HG03565 (cell line): ENCODE measurements at regions not wholly inside any gene's neighbourhood (a gene's known extent, or its start where the extent isn't known, plus 50 kb on each side); places are given as distances from the start of the nearest gene placed in this dataset.

ENCODE experiments used
- ATAC-seq: cut with Tn5 transposase; IDR thresholded peaks from one replicate; pipeline ENCODE4 v1.9.1; 2021; ENCODE audit warnings: mild to moderate bottlenecking, moderate library complexity; ENCODE audit not compliant: unreplicated experiment

DNA sequence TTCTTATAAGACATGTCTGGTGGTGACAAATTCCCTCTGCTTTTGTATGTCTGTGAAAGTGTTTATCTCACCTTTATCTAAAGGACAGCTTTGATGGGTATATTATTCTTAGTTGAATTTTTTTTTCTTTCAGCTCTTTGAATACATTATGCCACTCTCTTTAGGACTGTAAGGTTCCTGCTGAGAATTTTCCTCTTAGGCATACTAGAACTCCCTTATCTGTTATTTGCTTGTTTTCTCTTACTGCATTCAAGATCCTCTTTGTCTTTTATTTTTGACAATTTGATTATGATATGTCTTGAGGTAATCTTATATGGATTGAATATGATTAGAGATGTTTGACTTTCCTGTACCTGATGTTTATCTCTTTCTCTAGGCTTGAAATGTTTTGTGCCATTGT, 1328.4 kb downstream of the PCDH9 start:
- ATAC-seq: no peak

DNA sequence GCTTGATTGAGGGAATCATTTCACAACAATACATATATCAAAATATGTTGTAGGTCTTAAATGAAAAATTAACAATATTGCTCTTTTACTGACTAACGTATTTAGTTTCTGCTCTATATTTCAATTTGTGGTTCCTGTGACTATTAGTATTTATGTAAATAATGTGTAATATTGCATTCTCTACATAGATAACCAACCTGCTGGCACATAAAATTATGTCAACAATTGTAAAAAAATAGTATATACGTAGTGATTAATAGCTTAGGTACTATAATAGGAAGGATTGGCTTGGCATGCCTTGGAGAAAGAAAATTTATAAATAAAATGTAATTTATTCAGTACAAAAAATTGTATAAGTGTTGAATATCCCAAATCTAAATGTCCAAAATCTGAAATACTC, 1336.1 kb downstream of the PCDH9 start:
- ATAC-seq: no peak

DNA sequence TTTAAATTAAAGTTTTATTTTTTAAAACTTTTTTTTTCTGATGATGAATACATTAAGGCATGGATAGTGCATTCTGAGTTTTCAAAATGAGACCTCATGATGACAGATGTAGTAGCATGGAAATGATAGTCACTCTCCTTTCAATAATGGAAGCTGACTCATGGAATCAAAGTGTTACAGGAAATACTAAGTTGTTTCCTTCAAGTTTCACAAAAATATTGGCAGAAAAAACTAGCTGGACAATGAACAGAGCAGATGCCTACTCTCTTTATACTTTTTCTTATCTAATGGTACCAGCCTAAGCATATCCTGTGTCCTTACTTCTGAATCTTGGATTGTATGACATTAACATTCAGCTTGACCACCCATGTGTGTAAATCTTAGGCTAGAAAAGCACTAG, 1337.3 kb downstream of the PCDH9 start:
- no peak for ATAC-seq

GRCh38 chr13:65889368-65889767, 1340.8 kb downstream of the PCDH9 start:
- ATAC-seq: no peak

DNA sequence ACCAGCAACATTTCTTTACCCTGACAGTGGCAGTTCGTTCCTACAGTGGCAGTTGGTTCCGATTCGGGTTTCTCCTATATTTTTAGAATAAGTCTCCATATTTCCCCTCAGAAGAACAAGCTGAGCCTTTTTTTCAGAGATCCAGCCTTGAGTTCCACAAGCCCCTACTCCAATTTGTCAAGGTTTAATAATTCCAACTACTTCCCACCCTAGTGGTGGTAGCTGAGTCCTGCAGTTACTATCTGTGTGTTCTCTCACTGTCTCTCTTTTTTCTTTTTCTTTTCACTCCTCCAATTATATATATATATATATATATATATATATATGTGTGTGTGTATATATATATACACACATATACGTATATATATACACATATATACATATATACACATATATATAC, 1347.3 kb downstream of the PCDH9 start:
- no peak for ATAC-seq

GRCh38 chr13:65881561-65882155, 1348.5 kb downstream of the PCDH9 start:
- ATAC-seq: no peak

GRCh38 chr13:65875031-65875430, 1355.1 kb downstream of the PCDH9 start:
- no peak for ATAC-seq

- no peak for ATAC-seq
Measured at GRCh38 chr13:65872448-65872847, 1357.7 kb downstream of the PCDH9 start.

- no peak for ATAC-seq
Measured at GRCh38 chr13:65868884-65869283, 1361.3 kb downstream of the PCDH9 start.

DNA sequence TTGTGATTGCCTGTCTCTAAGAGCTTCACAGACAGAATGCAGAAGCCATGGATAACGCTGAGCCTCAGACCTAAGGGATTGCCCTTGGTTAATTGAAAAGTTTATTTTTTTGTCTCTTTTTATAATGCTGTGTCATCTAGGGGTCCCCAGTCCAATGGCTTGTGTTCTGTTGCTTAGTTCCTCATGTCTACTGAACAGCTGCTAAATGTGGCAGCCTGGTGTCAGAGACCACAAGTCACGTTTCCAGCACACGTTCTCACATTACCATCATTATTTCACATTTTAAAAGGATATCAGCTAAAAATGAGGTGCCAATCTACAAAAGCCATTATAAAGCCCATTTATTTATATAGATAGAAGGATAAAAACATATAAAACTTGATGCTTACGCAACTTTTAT, 1362.0 kb downstream of the PCDH9 start:
- ATAC-seq: no peak

- ATAC-seq: no peak
Measured at GRCh38 chr13:65866138-65866537, 1364.0 kb downstream of the PCDH9 start.

DNA sequence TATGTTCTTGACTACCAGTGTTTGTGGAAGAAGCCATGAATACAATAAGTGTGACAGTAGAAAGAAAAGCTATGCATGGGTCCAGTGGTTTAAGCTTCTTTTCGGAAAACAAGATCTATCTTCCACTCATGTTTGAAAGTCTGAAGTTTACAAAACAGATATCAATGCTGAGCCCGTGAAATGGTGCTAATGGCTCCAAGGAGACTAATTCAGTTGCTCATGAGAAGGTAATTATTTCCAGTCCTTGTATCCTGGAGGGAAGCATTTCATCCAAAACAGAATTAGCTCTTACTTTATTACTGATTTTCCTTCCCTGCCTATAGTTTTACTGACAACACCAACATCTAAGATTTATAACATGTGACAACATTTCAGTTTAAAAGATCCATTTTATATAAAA, 1364.9 kb downstream of the PCDH9 start:
- no peak for ATAC-seq

- no peak for ATAC-seq
Measured at GRCh38 chr13:65864039-65864438, 1366.1 kb downstream of the PCDH9 start.

DNA sequence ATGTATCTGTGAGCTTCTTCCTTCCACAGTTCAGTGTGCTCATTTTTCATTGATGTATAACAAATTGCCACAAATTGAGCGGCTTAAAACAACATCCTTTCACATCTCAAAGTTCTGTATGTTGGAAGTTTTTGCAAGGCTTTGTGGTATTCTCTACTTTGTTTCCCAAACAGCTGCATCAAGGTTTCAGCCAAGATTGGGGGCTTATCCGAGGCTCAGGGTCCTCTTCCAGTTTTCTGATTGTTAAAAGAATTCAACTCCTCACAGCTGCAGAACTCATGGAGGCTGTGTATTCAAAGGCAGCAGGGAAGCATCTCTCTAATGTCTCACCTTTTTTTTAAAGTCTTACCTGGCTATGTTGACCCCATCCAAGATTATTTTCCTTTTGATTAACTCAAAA, 1369.8 kb downstream of the PCDH9 start:
- no peak for ATAC-seq

GRCh38 chr13:65857942-65858565, 1372.1 kb downstream of the PCDH9 start:
- ATAC-seq: no peak

GRCh38 chr13:65856431-65856830, 1373.7 kb downstream of the PCDH9 start:
- ATAC-seq: no peak

DNA sequence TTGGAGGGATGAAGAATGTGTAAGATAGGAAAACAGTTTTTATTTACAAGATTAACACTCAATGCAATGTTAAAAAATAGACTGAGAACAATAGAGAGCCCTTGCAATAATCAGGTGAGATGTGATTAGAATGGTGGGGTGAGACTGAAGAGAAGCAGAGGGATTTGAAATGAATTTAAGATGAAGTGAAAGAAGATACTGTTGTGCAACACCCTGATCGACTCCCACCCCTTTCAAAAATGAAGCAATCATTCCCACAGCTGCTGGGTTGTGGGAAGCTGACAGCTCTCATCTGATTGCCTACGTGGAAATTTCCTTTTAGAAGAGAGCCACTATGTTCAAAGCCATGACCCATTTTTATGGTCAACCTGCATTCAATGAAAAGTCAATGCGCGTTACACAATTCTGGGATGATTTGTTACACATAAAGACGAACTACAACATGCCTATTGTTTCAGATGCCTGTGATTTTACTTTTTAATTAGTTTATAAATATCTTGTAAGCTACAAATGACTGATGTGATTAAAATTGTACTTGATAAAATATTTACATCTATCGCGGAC, 1374.8 kb downstream of the PCDH9 start:
- ATAC-seq: no peak

DNA sequence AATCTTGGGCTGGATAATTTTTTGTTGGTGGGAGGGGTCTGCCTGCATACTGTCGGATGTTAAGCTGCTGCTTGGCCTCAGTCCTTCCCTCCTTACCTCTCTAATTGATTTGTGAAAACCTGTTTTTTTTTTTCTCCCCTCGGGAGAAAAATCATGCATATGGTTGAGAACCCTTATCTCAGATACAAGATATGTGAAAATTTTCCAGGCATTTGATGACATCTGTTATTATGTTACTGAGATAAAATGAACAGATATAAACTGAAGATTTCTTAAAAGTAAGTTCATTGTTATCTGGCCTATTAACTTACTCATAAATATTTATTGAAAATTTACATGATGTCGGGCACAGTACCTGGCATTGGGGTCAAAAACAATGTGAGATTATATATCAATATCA, 1375.7 kb downstream of the PCDH9 start:
- no peak for ATAC-seq

- ATAC-seq: no peak
Measured at GRCh38 chr13:65844266-65844841, 1385.8 kb downstream of the PCDH9 start.

DNA sequence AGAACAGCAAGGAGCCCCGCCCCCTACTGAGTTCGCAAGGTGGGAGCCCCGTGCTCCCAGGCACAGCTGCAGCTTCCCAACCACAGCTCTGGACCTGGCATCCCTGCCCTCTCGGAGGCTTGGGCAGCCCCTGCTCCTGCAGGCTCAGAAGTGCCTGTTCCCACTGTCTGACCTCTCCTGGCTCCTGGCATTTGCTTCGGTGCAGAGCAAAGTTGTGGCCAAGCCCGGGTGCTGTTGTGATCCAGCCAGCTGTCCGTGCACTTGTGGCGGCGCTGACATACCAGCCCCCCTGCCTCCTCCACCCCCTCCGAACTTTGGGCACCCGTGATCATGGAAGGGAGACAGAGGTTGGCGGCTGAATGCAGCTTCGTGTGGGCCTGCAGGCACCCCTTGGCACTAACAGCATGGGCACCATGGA, 1386.8 kb downstream of the PCDH9 start:
- no peak for ATAC-seq

DNA sequence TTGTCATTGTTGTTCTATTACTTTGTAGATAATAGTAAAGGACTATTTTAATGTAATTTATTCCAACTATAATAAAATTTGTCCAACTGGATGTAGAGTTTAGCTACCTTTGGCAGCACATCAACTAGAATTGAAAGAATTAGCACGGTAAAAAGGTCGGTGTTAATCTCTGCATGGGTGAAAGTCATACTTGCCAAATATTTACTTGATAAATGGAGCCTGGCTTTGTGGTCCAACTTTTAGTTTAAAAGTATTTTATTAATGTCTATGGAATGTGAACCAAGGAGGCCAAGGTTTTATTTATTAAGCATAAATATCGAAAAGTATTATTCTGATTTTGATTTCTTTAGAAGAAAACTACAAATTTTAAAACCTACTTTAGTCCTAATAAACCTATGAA, 1389.0 kb downstream of the PCDH9 start:
- no peak for ATAC-seq

GRCh38 chr13:65836066-65836465, 1394.1 kb downstream of the PCDH9 start:
- ATAC-seq: no peak
